ENCODE measurements at regions not wholly inside any gene's neighbourhood (a gene's known extent, or its start where the extent isn't known, plus 50 kb on each side); places are given as distances from the start of the nearest gene placed in this dataset.
"Not testable (repeated sequence)": the region's sequence is repeated elsewhere in the genome, so short reads cannot be mapped to it uniquely, and the experiment has no call there.

DNA sequence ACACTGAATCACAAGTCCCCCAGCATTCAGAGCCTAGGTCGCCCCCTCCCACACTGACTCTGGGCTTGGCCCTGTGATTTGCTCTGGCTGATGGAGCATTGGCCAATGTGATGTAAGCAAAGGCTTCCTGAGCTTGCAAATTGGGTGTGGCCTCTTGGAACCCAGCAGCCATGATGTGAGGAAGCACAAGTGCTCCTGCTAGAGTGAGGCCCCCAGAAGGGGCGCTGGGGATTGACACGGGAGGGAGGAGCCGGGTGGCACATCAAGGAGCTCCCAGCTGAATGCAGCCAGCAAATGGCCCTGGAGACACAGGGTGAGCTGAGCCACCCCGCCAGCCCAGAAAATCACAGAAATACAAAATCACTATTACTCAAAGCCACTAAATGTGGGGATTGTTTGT, 308.5 kb downstream of the C16orf95 start:
- no peak for DNase-seq

DNA sequence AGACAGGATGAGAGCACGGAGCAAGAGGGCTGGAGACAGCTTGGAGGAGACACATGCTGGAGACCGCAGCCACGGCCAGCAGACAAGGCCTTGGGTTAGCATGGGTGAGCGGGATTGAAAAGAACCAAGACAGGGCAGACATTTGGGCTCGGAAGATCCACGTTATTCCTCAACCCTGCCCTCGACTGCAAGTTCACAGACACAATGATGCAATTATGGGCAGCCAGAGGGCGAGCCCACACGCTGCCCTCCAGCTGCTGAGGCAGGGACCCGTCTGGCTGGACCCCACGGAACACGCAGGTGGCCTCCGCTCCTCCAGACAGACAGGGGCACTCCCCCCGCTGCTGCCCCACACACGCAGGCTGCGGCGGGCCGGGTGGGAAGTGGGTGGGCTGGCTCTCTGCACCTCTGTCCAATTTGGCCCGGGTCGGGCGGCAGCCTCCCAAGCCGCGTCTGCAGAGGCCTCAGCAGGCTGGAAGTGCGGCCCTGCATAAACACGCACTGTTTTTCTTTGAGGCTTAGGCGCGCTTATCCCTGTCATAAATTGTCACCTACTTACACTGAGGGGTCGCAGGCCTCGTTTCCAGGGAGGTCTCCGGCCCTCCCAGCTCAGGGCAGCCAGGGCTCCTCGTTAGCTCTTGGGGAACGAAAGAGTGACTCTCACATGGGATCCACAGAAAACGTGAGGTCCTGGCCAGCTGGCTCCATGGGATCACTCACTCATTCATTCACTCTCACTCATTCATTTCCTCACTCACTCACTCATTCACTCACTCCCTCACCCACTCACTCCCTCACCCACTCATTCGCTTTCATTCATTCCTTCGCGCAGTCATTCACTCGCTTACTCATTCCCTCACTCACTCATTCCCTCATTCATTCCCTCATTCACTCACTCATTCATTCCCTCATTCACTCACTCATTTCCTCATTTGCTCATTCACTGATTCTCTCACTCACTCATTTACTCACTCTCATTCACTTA, 303.9 kb downstream of the C16orf95 start:
- DNase-seq, result no peak

DNA sequence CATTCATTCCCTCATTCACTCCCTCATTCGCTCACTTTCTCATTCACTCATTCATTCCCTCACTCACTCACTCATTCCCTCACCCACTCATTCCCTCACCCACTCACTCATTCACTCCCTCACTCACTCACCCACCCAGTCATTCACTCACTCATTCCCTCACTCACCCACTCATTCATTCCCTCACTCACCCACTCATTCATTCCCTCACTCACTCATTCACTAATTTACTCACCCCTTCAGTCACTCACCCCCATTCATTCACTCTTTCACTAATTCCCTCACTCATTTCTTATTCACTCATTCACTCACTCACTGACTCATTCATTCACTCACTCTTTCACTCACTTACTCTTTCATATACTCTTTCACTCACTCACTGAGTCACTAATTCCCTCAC, 303.1 kb downstream of the C16orf95 start:
- no peak for DNase-seq

DNA sequence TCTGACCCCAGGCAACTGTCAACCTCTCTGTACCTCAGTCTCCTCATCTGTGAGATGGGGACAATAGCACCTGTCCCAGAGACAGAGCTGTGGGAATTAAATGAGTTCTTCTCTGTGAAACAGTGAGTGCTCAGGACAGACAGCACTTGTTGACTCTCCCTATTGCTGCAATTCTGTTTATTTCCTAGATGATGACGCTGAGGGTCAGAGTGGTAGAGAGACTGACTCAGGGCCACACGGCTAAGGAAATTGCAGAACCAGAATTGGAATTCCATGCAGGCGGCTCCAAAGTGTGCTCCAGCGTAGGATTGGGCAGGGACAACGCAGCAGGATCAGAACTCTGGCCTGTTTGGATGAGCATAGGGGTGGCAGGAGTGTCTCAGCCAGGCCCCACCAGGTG, 302.2 kb downstream of the C16orf95 start:
- no peak for DNase-seq

DNA sequence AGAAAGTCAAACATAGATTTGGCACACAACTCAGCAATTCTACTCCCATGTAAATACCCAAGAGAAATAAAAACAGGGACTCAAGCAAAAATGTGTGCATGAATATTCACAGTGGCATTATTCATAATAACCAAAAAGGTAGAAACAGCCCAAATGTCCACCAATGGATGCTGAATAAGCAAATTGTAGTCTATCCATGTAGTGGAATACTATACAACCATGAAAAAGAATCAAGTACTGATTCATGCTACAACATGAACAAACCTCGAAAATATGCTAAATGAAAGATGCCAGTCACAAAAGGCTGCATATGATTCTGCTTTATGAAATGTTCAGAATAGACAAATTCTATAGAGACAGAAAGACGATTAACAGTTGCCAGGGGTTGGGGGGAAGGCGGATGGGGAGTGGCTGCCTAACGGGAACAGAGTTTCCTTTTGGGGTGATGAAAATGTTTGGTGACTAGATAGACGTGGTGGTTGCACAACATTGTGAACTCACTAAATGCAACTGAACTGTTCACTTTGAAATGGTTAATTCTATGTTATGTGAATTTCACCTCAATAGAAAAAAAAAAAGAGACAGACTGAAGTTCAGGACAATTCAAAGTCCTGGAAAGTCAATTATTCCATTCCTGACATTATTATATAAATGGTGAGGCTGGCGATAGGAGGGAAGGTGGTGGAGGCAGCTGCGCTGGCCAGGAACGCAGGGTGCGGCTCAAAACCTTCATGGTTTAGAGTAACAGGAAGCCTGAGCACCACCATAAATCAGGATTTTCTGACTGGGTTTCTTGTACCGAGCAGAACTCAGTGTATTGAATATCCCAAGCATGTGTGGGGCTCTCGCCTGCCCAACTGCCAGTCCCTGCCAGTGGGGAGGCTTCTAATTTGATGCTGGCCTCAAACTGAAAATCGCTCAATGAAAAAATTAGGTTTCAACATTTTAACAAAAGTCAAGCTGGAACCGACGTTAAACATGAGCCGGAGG, 300.9 kb downstream of the C16orf95 start:
- no peak for DNase-seq

DNA sequence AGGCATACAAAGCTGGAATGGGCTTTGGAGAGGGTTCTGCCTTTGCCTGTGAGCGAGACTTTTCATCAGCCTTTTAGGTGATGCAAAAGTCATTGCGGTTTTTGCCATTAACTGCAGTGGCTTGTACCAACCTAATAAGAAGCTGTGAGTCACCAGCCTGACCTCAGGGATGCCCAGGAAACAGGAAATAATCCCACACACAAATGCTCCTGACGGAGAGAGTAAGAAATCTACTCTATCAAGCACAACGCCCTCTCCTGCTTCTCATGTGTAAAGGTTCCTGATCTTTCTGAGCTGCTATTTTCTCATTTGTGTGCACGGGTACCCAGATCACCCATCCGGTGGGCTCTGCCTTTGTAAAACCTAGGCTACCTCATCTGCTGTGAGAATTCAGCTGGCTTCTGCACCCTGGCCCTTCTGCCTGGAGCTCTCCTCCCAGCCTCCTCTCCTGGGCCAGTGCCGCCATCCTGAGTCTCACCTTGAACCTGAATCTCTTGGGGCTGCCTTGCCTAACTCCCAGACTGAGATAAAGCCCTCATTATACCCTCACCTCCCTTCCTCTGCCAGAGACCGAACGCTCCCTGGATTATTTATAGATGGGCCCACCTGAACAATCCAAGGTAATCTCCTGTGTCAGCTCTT, 299.7 kb downstream of the C16orf95 start:
- DNase-seq, result no peak

DNA sequence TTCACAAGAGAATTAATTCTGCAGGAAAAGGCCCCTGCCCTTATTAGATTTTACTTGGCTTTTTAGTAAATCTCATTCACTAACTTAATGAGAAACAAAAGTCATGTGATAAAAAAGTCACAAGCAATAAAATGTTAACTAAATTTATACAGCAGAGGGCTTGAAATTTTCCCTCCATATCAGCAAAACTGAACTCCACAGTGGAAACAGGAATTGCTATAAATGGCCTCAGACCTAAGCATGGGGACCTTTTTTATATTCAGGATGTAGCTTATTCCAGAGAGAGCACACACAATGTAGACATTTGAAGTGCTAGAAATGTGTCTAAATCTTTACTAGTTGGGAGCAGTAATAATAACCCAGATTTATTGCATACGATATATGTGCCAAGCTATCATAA, 291.5 kb downstream of the C16orf95 start:
- no peak for DNase-seq

DNA sequence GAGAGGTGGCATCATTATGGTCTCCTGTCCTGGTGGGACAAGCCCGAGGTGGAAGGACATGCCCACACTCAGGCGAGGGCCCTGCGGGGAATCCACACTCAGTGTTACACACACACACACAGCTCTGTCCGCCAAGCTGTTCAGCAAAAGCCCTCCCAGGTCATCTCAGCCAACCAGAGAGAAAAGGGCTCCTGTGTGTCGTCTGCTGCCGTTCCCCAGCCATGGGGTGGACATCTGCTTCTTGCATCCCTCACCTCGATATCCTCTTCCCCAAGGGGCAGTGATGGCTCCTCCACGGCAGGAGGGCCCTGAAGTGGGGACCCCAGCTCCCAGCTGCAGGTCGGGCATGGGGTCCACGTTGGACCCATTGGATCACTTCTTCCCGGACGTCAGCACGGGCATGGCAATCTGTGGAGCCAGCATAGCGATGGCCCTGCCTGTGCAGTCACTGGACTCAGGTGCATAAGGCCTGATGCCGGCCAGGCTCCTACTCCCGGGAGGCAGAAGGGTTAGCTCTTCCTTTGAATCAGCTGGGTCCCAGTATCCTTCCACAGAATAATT, 290.1 kb downstream of the C16orf95 start:
- DNase-seq, result no peak

DNA sequence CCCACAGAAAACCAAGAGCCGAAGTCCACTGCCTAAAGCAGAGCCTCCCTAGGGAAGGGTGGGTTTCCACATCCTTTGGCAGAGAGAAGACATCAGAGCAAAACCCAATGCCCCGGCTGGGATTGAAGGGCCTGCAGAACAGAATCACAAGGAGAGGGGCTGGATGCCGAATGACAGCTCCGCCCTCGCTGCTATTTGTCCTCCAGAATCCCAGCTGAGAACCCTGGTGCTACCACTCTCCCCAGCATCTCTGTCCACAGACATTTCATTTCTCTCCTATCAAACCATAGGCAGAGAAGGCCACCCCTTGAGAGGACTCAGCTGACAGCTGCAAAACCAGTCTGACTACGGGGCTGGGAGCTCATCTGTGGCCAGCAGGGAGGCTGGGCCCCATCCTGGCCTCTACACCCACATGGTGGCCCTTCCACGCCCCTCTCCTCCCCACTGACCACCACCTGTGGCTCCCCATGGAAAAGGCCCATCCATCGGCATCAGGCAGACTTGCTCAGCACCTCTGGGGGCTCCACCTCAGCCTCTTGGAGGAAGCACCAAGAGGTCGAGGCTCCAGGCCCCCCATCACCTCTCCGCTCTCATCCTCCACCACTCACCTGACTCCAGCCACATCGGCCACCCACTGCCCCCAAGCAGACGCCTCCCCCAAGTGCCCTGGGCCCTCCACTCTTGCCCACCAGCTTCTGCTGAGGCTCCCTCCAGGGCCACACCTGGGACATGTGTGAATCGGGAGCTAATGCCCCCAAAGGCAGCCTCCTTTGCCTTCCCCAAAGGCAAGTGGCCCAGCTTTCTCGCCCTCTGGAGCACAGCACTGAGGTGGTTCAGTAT, 288.5 kb downstream of the C16orf95 start:
- DNase-seq, result no peak

DNA sequence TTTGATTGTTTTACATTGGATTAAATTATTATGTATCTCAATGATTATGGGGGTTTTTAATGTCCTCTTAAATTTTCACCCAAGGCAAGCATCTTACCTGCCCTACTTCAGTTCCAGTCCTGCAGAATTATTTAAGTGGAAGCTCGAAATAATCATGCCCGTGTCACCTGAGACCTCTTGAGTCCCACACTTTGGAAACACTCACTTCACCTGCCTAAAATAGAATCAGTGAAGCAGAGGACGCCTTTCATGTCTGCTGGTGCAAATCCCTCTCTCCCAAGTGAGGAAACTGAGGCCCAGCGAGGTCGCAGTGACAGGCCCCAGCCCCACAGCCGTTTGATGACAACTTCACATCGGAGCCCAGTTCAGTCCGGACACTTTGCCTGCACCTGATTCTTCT, 284.6 kb downstream of the C16orf95 start:
- DNase-seq, result no peak

DNA sequence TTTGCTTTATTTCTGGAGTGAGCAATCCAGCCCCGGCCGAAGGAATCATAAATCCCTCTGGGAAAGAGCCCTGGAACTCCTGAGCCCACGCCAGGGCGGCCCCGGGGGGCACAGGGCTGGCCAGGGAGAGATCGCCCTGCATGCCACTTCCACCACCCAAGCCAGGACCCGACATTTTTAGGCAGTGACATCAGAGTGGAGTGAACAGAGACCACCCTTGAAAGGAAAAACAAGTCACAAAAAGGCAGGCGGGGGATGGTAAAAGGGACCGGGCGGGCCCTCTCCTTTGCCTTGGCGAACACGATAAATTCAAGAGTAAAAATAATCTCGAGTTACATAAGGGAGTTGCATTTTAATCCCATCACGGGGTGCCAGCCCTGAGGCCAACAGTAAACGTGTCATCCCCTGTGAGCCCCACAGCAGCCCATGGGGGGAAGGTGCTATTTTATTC, 284.1 kb downstream of the C16orf95 start:
- no peak for DNase-seq

DNA sequence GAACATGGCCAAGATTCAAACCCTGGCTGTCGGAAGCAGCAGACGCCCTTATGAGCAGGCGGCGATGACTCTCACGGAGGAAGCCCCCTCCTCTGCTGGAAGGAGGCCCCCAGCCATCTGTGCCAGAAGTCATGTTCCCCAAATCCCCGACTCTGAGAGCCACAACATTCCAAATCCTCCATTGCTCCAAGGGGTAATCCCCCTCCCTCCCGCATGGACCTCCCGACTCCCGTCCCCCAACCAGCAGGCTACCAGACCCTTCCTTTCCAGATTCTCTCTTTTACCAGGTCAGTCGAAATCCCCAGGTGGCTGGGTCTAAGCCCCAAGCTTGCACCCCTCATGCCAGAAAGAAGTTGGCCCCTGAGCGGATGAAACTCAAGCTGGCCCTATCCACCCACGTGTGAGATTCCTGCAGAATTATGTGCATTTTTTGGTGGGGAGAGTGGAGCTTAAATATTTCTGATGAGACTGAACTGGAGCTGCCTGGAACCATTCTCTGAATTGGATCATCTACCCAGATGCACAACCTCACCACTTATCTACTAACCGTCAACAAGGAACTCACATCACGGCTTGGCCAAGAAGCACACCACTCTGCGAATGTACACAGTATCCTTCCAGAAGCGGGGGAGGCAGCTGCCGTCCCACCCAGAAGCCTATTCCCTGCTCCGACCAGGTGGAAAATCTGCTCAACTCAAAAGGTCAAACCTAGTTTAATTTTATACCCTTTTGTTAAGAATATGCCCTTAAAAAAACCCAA, 283.5 kb downstream of the C16orf95 start:
- peak; percentile 29 for DNase-seq

DNA sequence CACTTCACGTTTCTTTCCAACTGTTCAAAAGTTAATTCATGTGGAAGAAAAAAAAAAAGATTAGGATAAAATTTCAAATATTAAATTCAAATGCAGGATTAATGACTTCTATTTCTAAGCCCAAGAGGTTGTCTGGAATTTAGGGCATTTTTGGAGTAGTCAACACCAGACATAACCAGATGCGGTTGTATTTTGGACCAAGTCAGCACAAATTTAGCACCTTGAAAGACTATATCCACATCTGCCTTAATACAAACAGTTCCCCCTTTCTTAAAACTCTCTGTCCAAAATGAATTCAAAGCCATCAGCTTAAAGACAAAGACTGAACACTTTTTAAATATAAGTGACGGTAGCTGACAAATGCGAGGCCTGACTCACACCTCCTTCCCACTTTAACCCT, 282.9 kb downstream of the C16orf95 start:
- no peak for DNase-seq

DNA sequence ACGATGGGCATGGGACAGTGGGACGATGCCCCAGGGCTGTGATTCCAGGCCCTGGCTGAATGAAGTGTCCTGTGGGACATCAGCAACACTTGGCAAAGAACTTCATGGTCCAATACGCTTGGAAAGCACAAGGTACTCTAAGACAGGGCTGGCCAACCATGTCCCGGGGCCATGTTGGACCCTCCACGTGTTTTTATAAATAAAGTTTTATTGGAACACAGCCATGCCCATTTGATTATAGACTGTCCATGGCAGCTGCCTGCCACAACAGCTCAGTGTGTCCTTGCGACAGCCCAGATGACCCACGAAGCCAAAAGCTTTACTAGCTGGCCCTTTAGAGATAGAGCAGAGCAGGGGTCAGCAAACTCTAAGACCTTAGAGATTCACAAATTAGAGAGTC, 282.1 kb downstream of the C16orf95 start:
- no peak for DNase-seq

DNA sequence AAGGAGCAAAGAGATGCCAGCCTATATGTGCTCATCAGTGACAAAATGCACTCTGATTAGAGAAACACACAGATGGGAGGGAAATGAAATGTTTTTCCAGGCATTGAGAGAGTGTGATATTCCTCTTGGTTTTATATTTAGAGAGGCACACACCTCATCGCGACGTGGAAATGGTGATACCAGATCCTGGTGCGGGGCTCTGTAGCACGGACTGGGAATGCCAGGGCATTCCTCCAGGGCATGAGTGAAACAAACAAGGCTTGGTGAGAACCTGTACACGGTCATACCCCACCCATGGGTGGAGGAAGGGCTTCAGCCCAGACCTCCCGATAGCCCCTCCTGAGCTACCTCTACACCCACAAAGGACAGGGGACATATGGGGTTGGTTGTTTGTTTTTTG, 280.2 kb downstream of the C16orf95 start:
- no peak for DNase-seq

DNA sequence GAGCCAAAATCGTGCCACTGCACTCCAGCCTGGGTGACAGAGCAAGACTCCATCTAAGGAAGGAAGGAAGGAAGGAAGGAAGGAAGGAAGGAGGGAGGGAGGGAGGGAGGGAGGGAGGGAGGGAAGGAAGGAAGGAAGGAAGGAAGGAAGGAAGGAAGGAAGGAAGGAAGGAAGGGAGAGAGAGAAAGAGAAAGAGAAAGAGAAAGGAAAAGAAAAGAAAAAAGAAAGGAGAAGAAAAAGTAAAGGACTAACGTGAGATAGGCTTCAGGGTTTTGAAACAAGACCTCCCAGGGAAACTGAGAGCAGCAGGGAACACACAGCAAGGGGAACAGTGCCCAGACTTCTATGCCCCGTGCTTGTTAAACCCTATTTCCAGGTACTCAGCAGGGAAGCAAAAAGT, 278.7 kb downstream of the C16orf95 start:
- not testable (repeated sequence) for DNase-seq

DNA sequence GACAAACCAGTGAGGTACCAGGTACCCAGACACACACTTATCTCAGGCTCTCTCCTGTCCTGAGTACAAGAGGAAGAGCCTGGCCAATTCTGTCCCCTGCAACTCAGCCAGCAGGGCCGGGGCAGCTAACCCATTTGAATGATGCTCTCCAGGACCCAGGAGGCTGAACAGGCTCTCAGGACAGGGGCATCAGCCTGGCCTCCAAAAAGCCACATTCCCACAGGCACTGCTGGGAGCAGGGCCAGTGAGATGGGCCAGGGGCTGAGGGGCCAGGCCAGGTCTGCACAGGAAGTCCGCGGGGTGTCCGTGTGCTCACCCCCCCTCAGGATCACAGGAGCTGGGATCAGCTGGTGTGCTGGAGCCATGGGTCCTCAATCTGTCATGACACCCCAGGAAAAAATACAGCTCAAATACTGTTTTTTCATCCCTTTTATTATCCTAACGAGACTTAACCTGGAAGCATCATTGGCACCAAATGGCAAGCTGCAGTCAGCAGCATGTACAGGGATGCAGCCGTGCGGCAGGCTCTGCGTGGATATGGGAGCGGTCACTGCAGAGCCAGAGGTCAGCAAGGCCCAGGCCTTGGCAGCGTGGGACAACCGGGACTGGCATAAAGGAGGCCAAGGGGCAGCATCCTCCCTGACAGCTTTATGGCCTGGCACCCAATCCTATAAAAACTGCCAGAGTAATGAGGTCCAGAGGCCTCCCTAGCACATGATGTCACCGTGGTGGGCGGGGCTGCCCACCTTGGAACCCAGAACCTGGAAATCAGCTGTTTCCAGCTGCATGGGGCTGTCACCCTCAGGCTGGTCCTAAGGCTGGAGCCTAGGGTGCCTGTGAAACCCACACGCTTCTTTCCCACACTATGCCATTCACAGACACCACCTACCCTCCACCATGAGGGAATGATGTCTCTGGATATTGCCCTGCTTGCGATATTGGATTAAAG, 276.7 kb downstream of the C16orf95 start:
- no peak for DNase-seq

DNA sequence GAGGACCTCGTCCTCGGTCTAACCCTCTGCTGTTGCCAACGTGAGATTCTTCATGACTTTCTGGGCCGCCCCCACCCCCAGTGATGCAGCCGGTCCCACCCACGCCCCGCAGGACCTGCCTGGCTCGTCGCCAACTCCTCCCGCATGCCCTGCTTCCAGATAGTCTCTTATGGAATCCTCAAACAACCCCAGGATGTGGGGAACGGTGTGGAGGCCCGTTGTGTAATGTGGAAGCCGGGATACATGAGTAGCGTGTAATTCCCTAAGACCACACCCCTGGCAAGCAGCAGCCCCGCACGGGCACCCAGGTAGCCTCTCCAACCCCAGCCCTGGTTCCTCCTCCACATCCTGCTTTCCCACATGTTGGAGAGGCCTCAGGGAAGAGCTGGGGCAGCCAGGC, 275.9 kb downstream of the C16orf95 start:
- DNase-seq, result no peak

DNA sequence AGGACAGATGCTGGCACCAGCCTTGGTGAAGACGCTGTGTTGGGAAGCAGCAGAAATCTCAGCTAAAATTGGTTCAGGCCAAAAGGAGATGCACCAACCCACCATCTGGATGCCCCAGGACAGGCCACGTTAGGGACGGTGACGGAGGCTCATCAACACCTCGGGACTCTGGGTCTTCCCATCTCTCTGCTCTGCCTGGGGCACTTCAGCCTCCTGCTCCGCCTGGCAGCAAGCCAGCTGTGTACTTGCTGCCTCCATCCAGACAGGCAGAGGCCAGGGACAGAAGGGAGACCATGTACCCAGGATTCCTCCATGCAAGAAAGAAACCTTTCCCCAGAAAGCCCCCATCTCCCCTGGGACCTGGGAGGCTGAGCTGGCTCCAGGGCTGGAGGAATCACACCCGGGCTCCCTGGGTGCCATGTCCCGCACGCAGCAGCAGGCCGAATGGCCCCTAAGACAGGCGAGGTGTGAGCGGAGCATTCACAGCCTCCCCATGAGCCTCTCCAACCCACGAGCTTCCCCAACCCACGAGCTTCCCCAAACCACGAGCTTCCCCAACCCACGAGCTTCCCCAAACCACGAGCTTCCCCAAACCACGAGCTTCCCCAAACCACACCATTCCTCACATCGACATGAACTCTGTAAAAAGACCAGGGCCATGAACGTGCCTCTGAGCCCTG, 274.5 kb downstream of the C16orf95 start:
- DNase-seq, result peak; percentile 83
